Glutamatergic neuron (in vitro differentiated cells): ENCODE measurements at regions not wholly inside any gene's neighbourhood (a gene's known extent, or its start where the extent isn't known, plus 50 kb on each side); places are given as distances from the start of the nearest gene placed in this dataset.

Source experiments
- DNase-seq: peaks from one replicate; pipeline ENCODE4 v3.0.0; 2022
- H3K27ac Mint-ChIP-seq: one replicate; pipeline ENCODE4 v1.8.0; 2020; ENCODE audit warnings: mild to moderate bottlenecking, mixed read lengths, inconsistent platforms; ENCODE audit not compliant: unreplicated experiment
- H3K27me3 Mint-ChIP-seq: one replicate; pipeline ENCODE4 v1.8.0; 2020; ENCODE audit warnings: mild to moderate bottlenecking, moderate library complexity, mixed read lengths, inconsistent platforms; ENCODE audit not compliant: unreplicated experiment
- H3K36me3 Mint-ChIP-seq: one replicate; pipeline ENCODE4 v1.8.0; 2020; ENCODE audit warnings: mild to moderate bottlenecking, mixed read lengths, inconsistent platforms; ENCODE audit not compliant: unreplicated experiment
- H3K4me1 Mint-ChIP-seq: one replicate; pipeline ENCODE4 v1.8.0; 2020; ENCODE audit warnings: mild to moderate bottlenecking, low read depth, mixed read lengths, inconsistent platforms; ENCODE audit not compliant: unreplicated experiment
- H3K4me3 Mint-ChIP-seq: one replicate; pipeline ENCODE4 v1.8.0; 2020; ENCODE audit warnings: mild to moderate bottlenecking, mixed read lengths, inconsistent platforms; ENCODE audit not compliant: unreplicated experiment
- H3K9me3 Mint-ChIP-seq: one replicate; pipeline ENCODE4 v1.8.0; 2020; ENCODE audit warnings: mild to moderate bottlenecking, moderate library complexity, mixed read lengths, inconsistent platforms; ENCODE audit not compliant: unreplicated experiment
- CTCF ChIP-seq: fragments of 200-600 bp; sonication (generic); IDR thresholded peaks from one replicate; pipeline ENCODE4 v1.5.0; 2021; ENCODE audit not compliant: partially characterized antibody, unreplicated experiment

GRCh38 chr7:16235147-16236114 is 185.9 kb downstream of the CRPPA start:
- no peak for TF ChIP-seq CTCF
- peaks cover 1% of the 10 kb centered on the region for H3K9me3 Mint-ChIP-seq
- H3K36me3 Mint-ChIP-seq = peaks cover 9% of the 10 kb centered on the region
- DNase-seq = no peak
- H3K4me1 Mint-ChIP-seq = no peaks in the 10 kb centered on the region
- H3K27ac Mint-ChIP-seq = no peak overlapping the region
- H3K4me3 Mint-ChIP-seq = no peak overlapping the region
- no peaks in the 10 kb centered on the region for H3K27me3 Mint-ChIP-seq

- Mint-ChIP-seq H3K27me3 (no peaks in the 10 kb centered on the region), H3K27ac (no peak overlapping the region), H3K9me3 (peaks cover 4% of the 10 kb centered on the region), H3K36me3 (peaks cover 14% of the 10 kb centered on the region), H3K4me1 (no peaks in the 10 kb centered on the region), H3K4me3 (no peak overlapping the region)
- DNase-seq = no peak
- no peak for TF ChIP-seq CTCF
These were observed 186.7 kb downstream of the CRPPA start for GRCh38 chr7:16234493-16235146.

- Mint-ChIP-seq H3K27me3 (no peaks in the 10 kb centered on the region), H3K27ac (no peak overlapping the region), H3K9me3 (peaks cover 4% of the 10 kb centered on the region), H3K36me3 (peaks cover 14% of the 10 kb centered on the region), H3K4me3 (no peak overlapping the region), H3K4me1 (no peaks in the 10 kb centered on the region)
- no peak for TF ChIP-seq CTCF
- DNase-seq = no peak
These were observed 187.8 kb downstream of the CRPPA start for GRCh38 chr7:16233517-16233916.

- no peak overlapping the region for H3K27ac Mint-ChIP-seq
- peaks cover 14% of the 10 kb centered on the region for H3K36me3 Mint-ChIP-seq
- H3K9me3 Mint-ChIP-seq = peaks cover 4% of the 10 kb centered on the region
- no peak overlapping the region for H3K4me3 Mint-ChIP-seq
- DNase-seq = no peak
- TF ChIP-seq CTCF = no peak
- H3K4me1 Mint-ChIP-seq = no peaks in the 10 kb centered on the region
- H3K27me3 Mint-ChIP-seq = no peaks in the 10 kb centered on the region
These were observed 189.1 kb downstream of the CRPPA start for GRCh38 chr7:16232273-16232672.
